ENCODE measurements at regions not wholly inside any gene's neighbourhood (a gene's known extent, or its start where the extent isn't known, plus 50 kb on each side); places are given as distances from the start of the nearest gene placed in this dataset.

DNA sequence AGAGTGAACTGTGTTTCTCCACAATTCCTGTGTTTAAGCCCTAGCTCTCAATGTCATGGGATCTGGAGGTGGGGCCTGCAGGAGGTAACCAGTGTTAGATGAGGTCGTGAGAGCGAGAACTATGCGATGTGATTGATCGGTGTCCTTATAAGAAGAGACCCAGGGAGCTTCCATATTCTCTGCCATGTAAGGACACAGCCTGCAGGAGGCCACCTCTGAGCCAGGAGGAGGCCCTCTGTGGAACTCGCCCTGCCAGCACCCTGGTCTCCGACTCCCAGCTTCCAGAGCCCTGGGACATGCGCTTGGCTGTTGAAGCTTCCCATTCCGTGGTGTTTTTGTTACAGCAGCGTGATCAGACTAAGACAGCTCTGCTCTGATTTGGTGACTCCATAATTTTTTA lies 255.4 kb downstream of the IRX2 start:
- Histone ChIP-seq H4K20me1 (ENCODE audit: insufficient read depth, low read length, poor library complexity, severe bottlenecking) (no peaks in the 10 kb centered on the region), H3F3A (ENCODE audit: low read depth) (no peaks in the 10 kb centered on the region), H2AFZ (ENCODE audit: low read length) (no peak overlapping the region), H3K4me1 (ENCODE audit: insufficient read depth, low read length, poor library complexity, severe bottlenecking) (no peaks in the 10 kb centered on the region), H3K36me3 (ENCODE audit: insufficient read depth, low read length) (no peaks in the 10 kb centered on the region), H3K9me3 (ENCODE audit: insufficient read depth, low read depth, low read length) (0 out of 2 replicates have a peak, but pooled peaks cover 4% of the 10 kb centered on the region), H3K4me2 (ENCODE audit: low read depth, low read length, poor library complexity, severe bottlenecking) (no peak overlapping the region), H3K79me2 (ENCODE audit: insufficient read depth, low read length) (no peaks in the 10 kb centered on the region), H3K9ac (ENCODE audit: low read depth, low read length, poor library complexity, severe bottlenecking) (no peak overlapping the region), H3K9me2 (replicated peaks; ENCODE audit: low read depth, low read length) (no peaks in the 10 kb centered on the region), H3K4me3 (ENCODE audit: low read length, poor library complexity, severe bottlenecking) (no peak overlapping the region), H3K27me3 (ENCODE audit: insufficient read depth, low read length, poor library complexity, severe bottlenecking) (no peaks in the 10 kb centered on the region)
- no peak for TF ChIP-seq EZH2phosphoT487 (IDR thresholded peaks at IDR 0.05; ENCODE audit: borderline replicate concordance)
- TF ChIP-seq, protein P1, sequence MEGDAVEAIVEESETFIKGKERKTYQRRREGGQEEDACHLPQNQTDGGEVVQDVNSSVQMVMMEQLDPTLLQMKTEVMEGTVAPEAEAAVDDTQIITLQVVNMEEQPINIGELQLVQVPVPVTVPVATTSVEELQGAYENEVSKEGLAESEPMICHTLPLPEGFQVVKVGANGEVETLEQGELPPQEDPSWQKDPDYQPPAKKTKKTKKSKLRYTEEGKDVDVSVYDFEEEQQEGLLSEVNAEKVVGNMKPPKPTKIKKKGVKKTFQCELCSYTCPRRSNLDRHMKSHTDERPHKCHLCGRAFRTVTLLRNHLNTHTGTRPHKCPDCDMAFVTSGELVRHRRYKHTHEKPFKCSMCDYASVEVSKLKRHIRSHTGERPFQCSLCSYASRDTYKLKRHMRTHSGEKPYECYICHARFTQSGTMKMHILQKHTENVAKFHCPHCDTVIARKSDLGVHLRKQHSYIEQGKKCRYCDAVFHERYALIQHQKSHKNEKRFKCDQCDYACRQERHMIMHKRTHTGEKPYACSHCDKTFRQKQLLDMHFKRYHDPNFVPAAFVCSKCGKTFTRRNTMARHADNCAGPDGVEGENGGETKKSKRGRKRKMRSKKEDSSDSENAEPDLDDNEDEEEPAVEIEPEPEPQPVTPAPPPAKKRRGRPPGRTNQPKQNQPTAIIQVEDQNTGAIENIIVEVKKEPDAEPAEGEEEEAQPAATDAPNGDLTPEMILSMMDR (conservative IDR thresholded peaks at IDR 0.05; ENCODE audit: low read length), result no peak

DNA sequence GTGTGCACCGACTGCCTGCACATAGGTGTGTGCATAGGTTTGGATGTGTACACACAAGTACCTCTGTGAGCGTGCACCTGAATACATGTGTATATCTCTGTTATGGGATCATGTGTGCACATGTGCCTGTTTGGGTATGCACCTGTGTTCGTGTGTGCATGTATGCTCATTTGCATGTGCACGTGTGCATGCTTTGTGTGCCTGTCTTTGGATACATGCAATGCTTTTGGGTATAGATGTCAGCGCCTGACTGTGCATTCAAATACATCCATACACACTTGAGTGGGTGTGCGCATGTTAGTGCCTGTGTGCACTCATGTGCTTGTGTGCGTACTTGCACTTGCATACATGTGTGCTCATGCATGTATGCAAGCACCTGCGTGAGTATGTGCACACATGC lies 258.1 kb downstream of the IRX2 start:
- Histone ChIP-seq H3K27me3 (ENCODE audit: insufficient read depth, low read length, poor library complexity, severe bottlenecking) (no peaks in the 10 kb centered on the region), H4K20me1 (ENCODE audit: insufficient read depth, low read length, poor library complexity, severe bottlenecking) (no peaks in the 10 kb centered on the region), H3K4me1 (ENCODE audit: insufficient read depth, low read length, poor library complexity, severe bottlenecking) (no peaks in the 10 kb centered on the region), H3K79me2 (ENCODE audit: insufficient read depth, low read length) (no peaks in the 10 kb centered on the region), H3K4me2 (ENCODE audit: low read depth, low read length, poor library complexity, severe bottlenecking) (no peak overlapping the region), H3F3A (ENCODE audit: low read depth) (no peaks in the 10 kb centered on the region), H2AFZ (ENCODE audit: low read length) (no peak overlapping the region), H3K9me2 (replicated peaks; ENCODE audit: low read depth, low read length) (no peaks in the 10 kb centered on the region), H3K9me3 (ENCODE audit: insufficient read depth, low read depth, low read length) (0 out of 2 replicates have a peak, but pooled peaks cover 4% of the 10 kb centered on the region), H3K36me3 (ENCODE audit: insufficient read depth, low read length) (no peaks in the 10 kb centered on the region), H3K4me3 (ENCODE audit: low read length, poor library complexity, severe bottlenecking) (no peak overlapping the region), H3K9ac (ENCODE audit: low read depth, low read length, poor library complexity, severe bottlenecking) (no peak overlapping the region)
- TF ChIP-seq, protein P1 (conservative IDR thresholded peaks at IDR 0.05; ENCODE audit: low read length), result no peak

DNA sequence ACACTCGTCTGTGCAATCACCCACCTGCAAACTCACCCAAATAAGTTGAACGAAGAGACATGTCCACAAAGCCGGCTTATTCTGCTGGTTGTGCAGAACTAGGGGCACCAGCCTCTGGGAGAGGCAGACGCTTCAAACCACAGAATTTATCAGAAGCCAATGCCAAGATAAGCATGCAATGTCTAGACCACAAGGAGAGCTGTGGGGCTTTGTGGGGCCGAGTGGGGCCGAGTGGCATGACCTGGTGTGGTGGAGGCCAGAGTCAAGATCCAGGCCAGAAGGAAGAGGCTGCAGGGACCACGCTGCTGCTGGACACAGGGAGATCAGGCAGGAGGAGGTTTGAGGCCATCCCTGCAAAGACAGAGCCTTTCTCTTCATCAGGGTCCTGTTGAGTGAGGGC lies 259.0 kb downstream of the IRX2 start:
- Histone ChIP-seq H3F3A (ENCODE audit: low read depth) (no peaks in the 10 kb centered on the region), H4K20me1 (ENCODE audit: insufficient read depth, low read length, poor library complexity, severe bottlenecking) (no peaks in the 10 kb centered on the region), H3K27me3 (ENCODE audit: insufficient read depth, low read length, poor library complexity, severe bottlenecking) (no peaks in the 10 kb centered on the region), H3K4me1 (ENCODE audit: insufficient read depth, low read length, poor library complexity, severe bottlenecking) (no peaks in the 10 kb centered on the region), H3K9ac (ENCODE audit: low read depth, low read length, poor library complexity, severe bottlenecking) (no peak overlapping the region), H3K9me2 (replicated peaks; ENCODE audit: low read depth, low read length) (no peaks in the 10 kb centered on the region), H3K79me2 (ENCODE audit: insufficient read depth, low read length) (no peaks in the 10 kb centered on the region), H3K36me3 (ENCODE audit: insufficient read depth, low read length) (no peaks in the 10 kb centered on the region), H2AFZ (ENCODE audit: low read length) (no peak overlapping the region), H3K9me3 (ENCODE audit: insufficient read depth, low read depth, low read length) (0 out of 2 replicates have a peak, but pooled peaks cover 4% of the 10 kb centered on the region), H3K4me2 (ENCODE audit: low read depth, low read length, poor library complexity, severe bottlenecking) (no peak overlapping the region), H3K4me3 (ENCODE audit: low read length, poor library complexity, severe bottlenecking) (no peak overlapping the region)
- TF ChIP-seq EZH2phosphoT487 (IDR thresholded peaks at IDR 0.05; ENCODE audit: borderline replicate concordance), result no peak

DNA sequence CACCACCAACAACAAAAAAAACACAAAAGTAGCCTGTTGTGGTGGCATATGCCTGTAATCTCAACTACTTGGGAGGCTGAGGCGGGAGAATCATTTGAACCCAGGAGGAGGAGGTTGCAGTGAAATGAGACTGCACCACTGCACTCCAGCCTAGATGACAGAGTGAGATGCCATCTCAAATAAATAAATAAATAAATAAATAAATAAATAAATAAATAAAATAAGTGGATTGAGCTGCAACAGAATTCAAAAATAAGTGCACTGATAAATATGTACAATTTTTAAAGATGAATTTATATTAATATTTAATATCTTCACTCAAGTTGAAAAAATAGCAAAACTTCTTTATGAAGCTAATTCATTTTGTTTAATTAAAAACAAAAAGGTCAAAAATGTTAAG lies 259.6 kb downstream of the IRX2 start:
- Histone ChIP-seq H4K20me1 (ENCODE audit: insufficient read depth, low read length, poor library complexity, severe bottlenecking) (no peaks in the 10 kb centered on the region), H3K79me2 (ENCODE audit: insufficient read depth, low read length) (no peaks in the 10 kb centered on the region), H3K9me2 (replicated peaks; ENCODE audit: low read depth, low read length) (no peaks in the 10 kb centered on the region), H3F3A (ENCODE audit: low read depth) (no peaks in the 10 kb centered on the region), H3K4me3 (ENCODE audit: low read length, poor library complexity, severe bottlenecking) (no peak overlapping the region), H3K36me3 (ENCODE audit: insufficient read depth, low read length) (no peaks in the 10 kb centered on the region), H3K4me1 (ENCODE audit: insufficient read depth, low read length, poor library complexity, severe bottlenecking) (no peaks in the 10 kb centered on the region), H3K9me3 (ENCODE audit: insufficient read depth, low read depth, low read length) (0 out of 2 replicates have a peak, but pooled peaks cover 4% of the 10 kb centered on the region), H3K9ac (ENCODE audit: low read depth, low read length, poor library complexity, severe bottlenecking) (no peak overlapping the region), H3K4me2 (ENCODE audit: low read depth, low read length, poor library complexity, severe bottlenecking) (no peak overlapping the region), H2AFZ (ENCODE audit: low read length) (no peak overlapping the region), H3K27me3 (ENCODE audit: insufficient read depth, low read length, poor library complexity, severe bottlenecking) (no peaks in the 10 kb centered on the region)
- TF ChIP-seq, protein P1 (conservative IDR thresholded peaks at IDR 0.05; ENCODE audit: low read length), result no peak
- no peak for TF ChIP-seq EZH2phosphoT487 (IDR thresholded peaks at IDR 0.05; ENCODE audit: borderline replicate concordance)

Data from Loucy (cell line).